HEK293 (cell line): ENCODE measurements at regions not wholly inside any gene's neighbourhood (a gene's known extent, or its start where the extent isn't known, plus 50 kb on each side); places are given as distances from the start of the nearest gene placed in this dataset.

Experiments used
- CTCF ChIA-PET: fragments of 350-600 bp; formaldehyde crosslinking; extraction: SDS; loops from one replicate; lab custom pipeline; 2021; ENCODE audit warnings: antibody characterized with exemption; lab: Yijun Ruan, JAX
- POLR2A ChIA-PET: fragments of 300-600 bp; formaldehyde crosslinking; extraction: SDS; loops from one replicate; lab custom pipeline; 2020; ENCODE audit warnings: antibody characterized with exemption, inconsistent platforms; lab: Yijun Ruan, JAX
- H3K27ac ChIP-seq: fragments of 200-500 bp; sonication (Bioruptor generic); 2 replicates; pipeline ENCODE4 v1.5.1; 2014; ENCODE audit warnings: low read depth, low read length, control low read depth, inconsistent platforms; ENCODE audit errors: extremely low read depth
- H3K36me3 ChIP-seq, 2 experiments: fragments of 200-500 bp in 1 of 2; sonication (Bioruptor generic) in 1 of 2; 1 replicate in 1 of 2; 2 replicates in 1 of 2; pipeline ENCODE4 v1.5.1; 2014 to 2017; ENCODE audit warnings: inconsistent platforms in 2 of 2, low read length in 2 of 2; ENCODE audit not compliant: control insufficient read depth in 2 of 2, insufficient read depth in 1 of 2
- H3K4me1 ChIP-seq: fragments of 200-500 bp; sonication (Bioruptor generic); 2 replicates; pipeline ENCODE4 v1.5.1; 2014; ENCODE audit warnings: mild to moderate bottlenecking, low read length, inconsistent platforms; ENCODE audit not compliant: control insufficient read depth, insufficient read depth
- H3K4me3 ChIP-seq: 2 replicates; pipeline ENCODE4 v1.5.1; 2011; ENCODE audit warnings: low read depth, mild to moderate bottlenecking, control low read depth, low read length, moderate library complexity
- H3K9me3 ChIP-seq: fragments of 200-500 bp; sonication (Bioruptor generic); 2 replicates; pipeline ENCODE4 v1.5.1; 2014; ENCODE audit warnings: low read depth, low read length, inconsistent platforms; ENCODE audit not compliant: control insufficient read depth, insufficient read depth
- INSM2 ChIP-seq: fragments of 450-650 bp; formaldehyde crosslinking; IDR thresholded peaks from 2 replicates; pipeline ENCODE4 v1.5.1; 2016; ENCODE audit warnings: missing biosample characterization, missing genetic modification characterization
- REST ChIP-seq: fragments of 450-650 bp; formaldehyde crosslinking; IDR thresholded peaks from 2 replicates; pipeline ENCODE4 v1.5.1; 2016; ENCODE audit warnings: missing biosample characterization, missing genetic modification characterization
- SP2 ChIP-seq: fragments of 450-650 bp; formaldehyde crosslinking; IDR thresholded peaks from 2 replicates; pipeline ENCODE4 v1.5.1; 2016; ENCODE audit warnings: missing biosample characterization, missing genetic modification characterization
- ZNF112 ChIP-seq: fragments of 450-650 bp; formaldehyde crosslinking; IDR thresholded peaks from 2 replicates; pipeline ENCODE4 v1.5.0; 2017; ENCODE audit warnings: missing biosample characterization, missing genetic modification characterization
- ZNF133 ChIP-seq: fragments of 450-650 bp; formaldehyde crosslinking; IDR thresholded peaks from 2 replicates; pipeline ENCODE4 v1.5.1; 2016; ENCODE audit warnings: missing biosample characterization, missing genetic modification characterization
- ZNF18 ChIP-seq: fragments of 450-650 bp; formaldehyde crosslinking; IDR thresholded peaks from 2 replicates; pipeline ENCODE4 v1.5.1; 2016; ENCODE audit warnings: missing biosample characterization, missing genetic modification characterization
- ZNF280D ChIP-seq: fragments of 450-650 bp; formaldehyde crosslinking; IDR thresholded peaks from 2 replicates; pipeline ENCODE4 v1.5.1; 2016; ENCODE audit warnings: missing biosample characterization, missing genetic modification characterization
- ZNF521 ChIP-seq: fragments of 450-650 bp; formaldehyde crosslinking; IDR thresholded peaks from 2 replicates; pipeline ENCODE4 v1.5.1; 2017; ENCODE audit warnings: missing biosample characterization, mild to moderate bottlenecking, missing genetic modification characterization
- ZNF560 ChIP-seq: fragments of 450-650 bp; formaldehyde crosslinking; IDR thresholded peaks from 2 replicates; pipeline ENCODE4 v1.5.1; 2017; ENCODE audit warnings: missing biosample characterization, missing genetic modification characterization, borderline replicate concordance
- ZNF580 ChIP-seq: fragments of 450-650 bp; formaldehyde crosslinking; IDR thresholded peaks from 2 replicates; pipeline ENCODE4 v1.5.1; 2016; ENCODE audit warnings: missing biosample characterization, missing genetic modification characterization
- ZNF585B ChIP-seq: fragments of 450-650 bp; formaldehyde crosslinking; IDR thresholded peaks from 2 replicates; pipeline ENCODE4 v1.5.1; 2016; ENCODE audit warnings: missing biosample characterization, missing genetic modification characterization

- TF ChIP-seq ZNF280D = no peak
- no peak for TF ChIP-seq ZNF580 (tag by site-specific recombination)
- TF ChIP-seq, all 188 proteins: peak for 0
Observed at GRCh38 chr20:21918398-21918797, 212.9 kb downstream of the PAX1 start (continued).

- POLR2A ChIA-PET = no interaction called here
Observed at GRCh38 chr20:21902391-21902790, 196.9 kb downstream of the PAX1 start.

More at GRCh38 chr20:21902391-21902790, 196.9 kb downstream of the PAX1 start:
- TF ChIP-seq ZNF112 (tag by site-specific recombination) (no peak), INSM2 (tag by site-specific recombination) (no peak), ZNF521 (tag by site-specific recombination) (no peak), ZNF133 (no peak), ZNF18 (tag by site-specific recombination) (no peak), ZNF560 (tag by site-specific recombination) (no peak), ZNF585B (tag by site-specific recombination) (no peak), SP2 (no peak), REST (tag by site-specific recombination) (no peak)
- Histone ChIP-seq H3K4me3 (no peak overlapping the region), H3K9me3 (no peaks in the 10 kb centered on the region), H3K27ac (no peak overlapping the region), H3K4me1 (no peaks in the 10 kb centered on the region), H3K36me3 (no peaks in the 10 kb centered on the region)
- CTCF ChIA-PET = no interaction called here
